ENCODE measurements at regions not wholly inside any gene's neighbourhood (a gene's known extent, or its start where the extent isn't known, plus 50 kb on each side); places are given as distances from the start of the nearest gene placed in this dataset.

DNA sequence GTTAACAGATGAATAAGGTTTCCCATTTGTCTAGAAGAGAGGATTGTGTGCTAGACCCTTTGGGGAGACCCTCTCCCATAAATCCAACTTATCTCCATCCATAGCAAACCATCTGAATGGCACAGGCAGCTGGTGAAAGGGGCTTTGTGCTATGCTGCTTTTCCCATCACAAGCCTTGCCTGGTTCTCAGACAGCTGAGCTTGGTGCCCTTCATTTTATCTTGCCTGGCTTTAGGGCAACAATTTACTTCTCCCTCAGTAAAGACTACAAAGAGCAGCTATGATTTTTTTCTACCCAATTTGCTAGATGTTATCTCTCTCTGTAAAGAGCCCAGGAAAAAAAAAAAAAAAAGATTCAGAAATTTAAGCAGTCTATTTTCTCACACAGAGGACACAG, 117.0 kb upstream of the COL21A1 start:
- H3K27ac ChIP-seq (ENCODE audit: low read depth, low read length, poor library complexity, severe bottlenecking), result no peak overlapping the region
- no peak for DNase-seq (ENCODE audit: low spot score)
- POLR2A ChIA-PET (ENCODE audit: low non-redundant PET), result no interaction called here
- no TSS peak for BruUV-seq (replicated peaks)
- intact Hi-C loops (cut with micrococcal nuclease; ENCODE audit: unreplicated experiment), result loop anchor here (10.0 kb wide), 1 partner anchor 490 kb away; no protein-coding TSS in a partner anchor
- no peak overlapping the region for H3K4me3 ChIP-seq (ENCODE audit: low read depth, low read length, poor library complexity, severe bottlenecking)
- CTCF ChIA-PET, result interaction anchor here (1.6 kb wide), 1 partner anchor 231 kb away, joined by 3 read pairs; no protein-coding TSS in a partner anchor
- H3K27me3 ChIP-seq (replicated peaks; ENCODE audit: insufficient read depth, low read depth, low read length, poor library complexity), result no peaks in the 10 kb centered on the region
- peaks cover 18% of the 10 kb centered on the region for H3K4me1 ChIP-seq (ENCODE audit: insufficient read depth, low read length, poor library complexity, severe bottlenecking)
- H3K9me3 ChIP-seq (ENCODE audit: low read depth, low read length, poor library complexity, severe bottlenecking), result no peaks in the 10 kb centered on the region
- H3K36me3 ChIP-seq (ENCODE audit: insufficient read depth, low read length, poor library complexity, severe bottlenecking), result no peaks in the 10 kb centered on the region
- TF ChIP-seq, protein P1, sequence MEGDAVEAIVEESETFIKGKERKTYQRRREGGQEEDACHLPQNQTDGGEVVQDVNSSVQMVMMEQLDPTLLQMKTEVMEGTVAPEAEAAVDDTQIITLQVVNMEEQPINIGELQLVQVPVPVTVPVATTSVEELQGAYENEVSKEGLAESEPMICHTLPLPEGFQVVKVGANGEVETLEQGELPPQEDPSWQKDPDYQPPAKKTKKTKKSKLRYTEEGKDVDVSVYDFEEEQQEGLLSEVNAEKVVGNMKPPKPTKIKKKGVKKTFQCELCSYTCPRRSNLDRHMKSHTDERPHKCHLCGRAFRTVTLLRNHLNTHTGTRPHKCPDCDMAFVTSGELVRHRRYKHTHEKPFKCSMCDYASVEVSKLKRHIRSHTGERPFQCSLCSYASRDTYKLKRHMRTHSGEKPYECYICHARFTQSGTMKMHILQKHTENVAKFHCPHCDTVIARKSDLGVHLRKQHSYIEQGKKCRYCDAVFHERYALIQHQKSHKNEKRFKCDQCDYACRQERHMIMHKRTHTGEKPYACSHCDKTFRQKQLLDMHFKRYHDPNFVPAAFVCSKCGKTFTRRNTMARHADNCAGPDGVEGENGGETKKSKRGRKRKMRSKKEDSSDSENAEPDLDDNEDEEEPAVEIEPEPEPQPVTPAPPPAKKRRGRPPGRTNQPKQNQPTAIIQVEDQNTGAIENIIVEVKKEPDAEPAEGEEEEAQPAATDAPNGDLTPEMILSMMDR (conservative IDR thresholded peaks at IDR 0.05; ENCODE audit: low read depth, low read length), result no peak
- no peak for TF ChIP-seq EZH2 (IDR thresholded peaks at IDR 0.05; ENCODE audit: borderline replicate concordance, low read depth, low read length, poor library complexity, severe bottlenecking)

DNA sequence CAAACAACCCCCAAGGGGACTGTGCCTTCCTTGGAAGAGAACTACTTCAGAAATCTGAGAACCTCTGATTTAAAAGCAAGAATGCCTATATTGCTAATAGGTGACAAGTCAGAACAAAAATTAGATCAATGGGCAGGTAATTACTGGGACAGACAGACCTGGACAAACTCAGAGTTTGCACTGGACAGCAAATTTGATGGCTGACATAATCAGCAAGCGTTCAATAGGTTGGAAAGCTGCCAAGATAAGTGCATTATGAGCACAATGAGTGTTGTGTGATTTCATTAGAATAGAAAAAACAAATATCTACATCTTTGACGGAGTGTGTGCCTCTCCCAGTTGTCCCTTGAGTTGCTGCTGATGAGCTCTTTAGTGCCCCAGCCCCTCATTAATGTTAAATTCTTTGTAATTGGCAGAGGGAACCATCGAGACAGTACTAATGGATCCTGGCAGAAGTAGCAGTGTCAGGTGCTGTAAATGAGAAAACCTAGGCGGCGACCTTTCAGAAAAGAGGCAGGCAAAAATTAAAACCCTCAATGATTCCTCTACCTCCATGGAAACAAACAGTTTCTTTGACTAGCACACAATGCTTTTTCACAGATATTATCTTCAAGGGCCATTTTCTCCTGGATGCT, 116.5 kb upstream of the COL21A1 start:
- ChIA-PET POLR2A (ENCODE audit: low non-redundant PET) (no interaction called here), CTCF (interaction anchor here (1.6 kb wide), 1 partner anchor 231 kb away, joined by 3 read pairs; no protein-coding TSS in a partner anchor)
- Histone ChIP-seq H3K4me1 (ENCODE audit: insufficient read depth, low read length, poor library complexity, severe bottlenecking) (peaks cover 17% of the 10 kb centered on the region), H3K36me3 (ENCODE audit: insufficient read depth, low read length, poor library complexity, severe bottlenecking) (no peaks in the 10 kb centered on the region), H3K27me3 (replicated peaks; ENCODE audit: insufficient read depth, low read depth, low read length, poor library complexity) (no peaks in the 10 kb centered on the region), H3K4me3 (ENCODE audit: low read depth, low read length, poor library complexity, severe bottlenecking) (no peak overlapping the region), H3K27ac (ENCODE audit: low read depth, low read length, poor library complexity, severe bottlenecking) (no peak overlapping the region), H3K9me3 (ENCODE audit: low read depth, low read length, poor library complexity, severe bottlenecking) (no peaks in the 10 kb centered on the region)
- intact Hi-C loops (cut with micrococcal nuclease; ENCODE audit: unreplicated experiment), result loop anchor here (10.0 kb wide), 1 partner anchor 491 kb away; no protein-coding TSS in a partner anchor
- BruUV-seq (replicated peaks), result no TSS peak
- TF ChIP-seq, protein P1 (conservative IDR thresholded peaks at IDR 0.05; ENCODE audit: low read depth, low read length), result no peak
- no peak for TF ChIP-seq EZH2 (IDR thresholded peaks at IDR 0.05; ENCODE audit: borderline replicate concordance, low read depth, low read length, poor library complexity, severe bottlenecking)
- DNase-seq (ENCODE audit: low spot score), result no peak

GRCh38 chr6:56361812-56362211, 114.4 kb upstream of the COL21A1 start:
- Histone ChIP-seq H3K4me1 (ENCODE audit: insufficient read depth, low read length, poor library complexity, severe bottlenecking) (peaks cover 10% of the 10 kb centered on the region), H3K36me3 (ENCODE audit: insufficient read depth, low read length, poor library complexity, severe bottlenecking) (no peaks in the 10 kb centered on the region), H3K27ac (ENCODE audit: low read depth, low read length, poor library complexity, severe bottlenecking) (no peak overlapping the region), H3K27me3 (replicated peaks; ENCODE audit: insufficient read depth, low read depth, low read length, poor library complexity) (no peaks in the 10 kb centered on the region), H3K9me3 (ENCODE audit: low read depth, low read length, poor library complexity, severe bottlenecking) (no peaks in the 10 kb centered on the region), H3K4me3 (ENCODE audit: low read depth, low read length, poor library complexity, severe bottlenecking) (no peak overlapping the region)
- CTCF ChIA-PET, result no interaction called here
- intact Hi-C loops (cut with micrococcal nuclease; ENCODE audit: unreplicated experiment), result loop anchor here (10.0 kb wide), 1 partner anchor 493 kb away; no protein-coding TSS in a partner anchor
- no peak for DNase-seq (ENCODE audit: low spot score)
- POLR2A ChIA-PET (ENCODE audit: low non-redundant PET), result interaction anchor here (0.6 kb wide), 1 partner anchor 872 kb away, joined by 3 read pairs; no protein-coding TSS in a partner anchor
- TF ChIP-seq EZH2 (IDR thresholded peaks at IDR 0.05; ENCODE audit: borderline replicate concordance, low read depth, low read length, poor library complexity, severe bottlenecking), result no peak
- TF ChIP-seq, protein P1 (conservative IDR thresholded peaks at IDR 0.05; ENCODE audit: low read depth, low read length), result no peak
- BruUV-seq (replicated peaks), result no TSS peak

Measured in A673 (cell line).